T1000 (cell line): ENCODE measurements at regions not wholly inside any gene's neighbourhood (a gene's known extent, or its start where the extent isn't known, plus 50 kb on each side); places are given as distances from the start of the nearest gene placed in this dataset.

Experiments
- DNase-seq: peaks from one replicate; lab custom pipeline; 2025; ENCODE audit warnings: mixed read lengths; lab: John Stamatoyannopoulos, UW

DNA sequence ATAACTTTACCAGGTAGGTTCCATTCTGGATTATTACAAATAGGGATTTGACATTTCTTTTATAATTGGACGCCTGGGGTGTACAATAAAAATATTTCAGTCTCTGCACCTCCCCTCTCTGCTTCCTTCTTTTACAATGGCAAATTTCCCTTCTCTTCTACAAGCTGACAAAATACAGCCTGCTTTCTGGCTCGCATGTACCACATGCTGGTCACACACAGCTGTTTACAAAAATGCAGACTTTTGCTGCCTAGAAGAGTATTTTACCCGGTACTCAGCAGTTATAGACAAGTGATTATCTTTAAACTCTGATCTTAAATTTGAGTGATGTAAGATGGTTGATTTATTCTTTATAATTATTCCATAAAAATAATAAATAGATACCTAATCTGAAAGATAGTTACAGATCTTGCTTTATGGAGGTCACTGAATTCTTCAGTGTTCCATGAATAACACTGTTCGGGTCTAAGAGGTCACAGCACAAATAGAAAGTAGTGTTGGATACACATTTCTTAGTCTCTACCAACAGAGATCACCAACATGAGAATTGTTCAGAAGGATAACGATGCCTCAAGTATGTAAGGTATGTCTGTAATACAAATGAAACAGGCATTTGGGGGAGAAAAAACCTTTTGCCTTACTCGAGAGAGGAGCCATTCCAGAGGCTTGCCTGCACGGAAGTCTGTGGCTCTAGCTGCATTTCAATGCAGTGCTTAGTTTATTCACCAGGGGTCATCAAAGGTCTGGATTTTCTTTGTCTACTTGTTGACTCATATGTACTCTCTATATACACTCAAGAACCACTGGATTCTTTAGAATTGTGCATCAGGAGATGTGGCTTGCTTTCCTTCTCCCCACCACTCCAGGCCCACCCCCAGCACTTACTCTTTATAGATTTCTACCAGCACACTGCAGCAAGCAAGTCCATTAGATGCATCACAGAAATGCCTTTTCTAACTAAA lies 206.6 kb upstream of the RFX3 start:
- DNase-seq, result peak; percentile 9

DNA sequence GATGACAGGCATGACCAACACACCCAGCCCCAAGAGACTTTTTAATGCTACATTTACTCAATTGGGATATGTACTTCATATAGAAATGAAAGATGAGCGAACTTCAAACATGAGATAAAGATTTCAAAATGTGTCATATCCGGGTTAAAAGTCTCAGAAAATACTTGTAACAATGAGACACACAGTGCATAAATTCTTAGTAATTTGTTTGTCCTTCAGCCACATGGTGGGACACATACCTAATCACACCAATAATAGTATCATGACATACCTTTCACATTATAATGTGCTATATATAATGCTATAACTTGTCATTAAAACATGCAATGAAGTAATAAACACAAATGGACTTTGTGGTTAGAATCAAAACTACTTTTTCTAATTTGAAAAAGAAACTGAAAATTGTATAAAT lies 204.7 kb upstream of the RFX3 start:
- no peak for DNase-seq

DNA sequence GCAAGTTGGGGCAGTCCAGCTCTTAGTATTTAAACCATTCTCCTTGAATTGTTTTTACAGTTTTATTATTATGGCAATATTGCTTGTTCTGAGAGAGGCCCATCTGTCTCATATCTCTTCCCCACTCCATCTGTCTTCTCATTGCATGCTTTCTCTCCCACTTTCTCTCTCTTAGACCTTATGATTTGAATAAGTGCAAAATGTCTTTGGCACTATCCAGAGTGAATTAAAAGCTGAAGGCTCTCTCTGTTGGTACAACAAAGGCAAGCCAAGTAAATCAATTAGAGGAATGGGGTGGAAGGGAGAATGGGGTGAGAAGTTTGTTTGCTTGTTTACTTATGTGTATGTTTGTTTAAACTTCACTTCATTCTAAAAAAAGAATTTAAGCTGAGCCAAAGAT lies 195.3 kb upstream of the RFX3 start:
- DNase-seq, result no peak

DNA sequence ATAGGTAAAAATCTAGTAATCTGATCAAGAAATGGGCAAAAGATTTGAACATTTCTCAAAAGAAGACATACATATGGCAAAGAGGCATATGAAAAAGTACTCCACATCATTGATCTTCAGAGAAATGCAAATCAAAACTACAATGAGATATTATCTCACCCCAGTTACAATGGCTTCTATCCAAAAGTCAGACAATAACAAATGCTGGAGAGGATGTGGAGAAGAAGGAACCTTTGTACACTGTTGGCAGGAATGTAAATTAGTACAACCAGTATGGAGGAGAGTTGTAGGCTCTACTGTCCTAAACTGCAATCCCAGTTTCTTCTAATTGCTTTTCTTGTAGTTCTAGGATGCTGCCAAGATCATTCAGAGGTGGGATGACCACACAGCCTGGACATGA lies 193.5 kb upstream of the RFX3 start:
- no peak for DNase-seq

DNA sequence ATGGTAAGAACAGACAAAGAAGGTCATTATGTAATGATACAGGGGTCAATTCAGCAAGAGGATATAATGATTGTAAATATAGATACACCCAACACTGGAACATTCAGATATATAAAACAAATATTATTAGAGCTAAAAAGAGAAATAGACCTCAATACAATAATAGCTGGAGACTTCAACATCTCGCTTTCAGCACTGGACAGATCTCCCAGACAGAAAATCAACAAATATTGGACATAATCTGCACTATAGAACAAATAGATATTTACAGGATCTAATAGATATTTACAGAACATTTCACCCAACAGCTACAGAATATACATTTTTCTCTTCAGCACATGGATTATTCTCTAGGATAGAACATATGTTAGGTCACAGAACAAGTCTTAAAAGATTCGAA lies 190.6 kb upstream of the RFX3 start:
- no peak for DNase-seq

DNA sequence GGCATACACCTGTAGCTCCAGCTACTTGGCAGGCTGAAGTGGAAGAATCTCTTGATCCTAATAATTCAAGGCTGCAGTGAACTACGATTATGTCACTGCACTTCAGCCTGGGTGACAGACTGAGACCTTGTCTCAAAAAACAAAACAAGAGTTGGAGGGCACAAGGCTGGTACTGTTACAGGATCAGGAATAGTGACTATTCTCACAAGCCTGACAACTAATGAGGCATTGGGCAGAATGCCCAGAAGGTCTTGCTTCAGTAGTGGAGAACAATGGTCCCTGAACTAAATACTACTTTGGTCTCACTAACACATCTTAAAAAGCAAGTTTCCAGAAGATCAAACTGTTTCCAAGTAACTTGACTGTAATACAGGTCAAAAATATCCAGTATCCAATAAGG lies 182.9 kb upstream of the RFX3 start:
- no peak for DNase-seq

DNA sequence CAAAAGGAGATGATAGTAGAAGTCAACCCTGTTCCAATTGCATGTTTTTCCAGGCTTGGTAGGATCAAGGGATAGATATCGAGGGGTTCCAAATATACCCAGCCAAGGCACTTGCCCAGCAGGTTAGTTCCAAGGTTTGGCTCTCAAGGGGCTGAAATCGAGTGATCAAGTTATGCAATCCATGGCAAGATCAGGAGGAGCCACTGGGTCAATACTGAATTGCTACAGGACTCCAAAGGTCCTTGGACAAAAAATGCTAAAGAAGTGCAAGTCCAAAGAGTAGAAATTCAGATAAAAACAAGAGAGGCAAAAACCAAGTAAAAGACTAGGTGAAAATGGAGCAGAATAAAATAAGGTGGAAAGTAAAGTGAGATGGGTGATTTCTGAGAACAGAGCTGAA lies 179.1 kb upstream of the RFX3 start:
- no peak for DNase-seq

DNA sequence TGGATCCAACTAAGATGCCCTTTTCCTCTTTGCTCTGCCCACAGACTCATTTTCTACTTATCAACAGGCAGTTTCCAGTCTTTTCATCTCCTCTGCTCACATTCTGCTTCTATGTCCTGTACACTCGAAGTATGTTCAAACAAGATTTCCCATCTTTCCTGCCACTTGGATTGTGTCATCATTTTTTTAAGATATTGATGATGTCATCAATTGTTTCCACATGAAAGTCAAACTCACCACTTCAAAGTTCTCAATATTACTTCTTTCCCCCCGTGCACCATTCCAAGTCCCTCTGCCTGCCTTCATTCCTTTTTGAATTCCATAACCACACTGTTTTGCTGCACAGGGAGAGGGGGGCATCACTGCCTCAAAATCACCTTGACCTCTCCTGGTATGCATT lies 175.0 kb upstream of the RFX3 start:
- DNase-seq, result no peak

DNA sequence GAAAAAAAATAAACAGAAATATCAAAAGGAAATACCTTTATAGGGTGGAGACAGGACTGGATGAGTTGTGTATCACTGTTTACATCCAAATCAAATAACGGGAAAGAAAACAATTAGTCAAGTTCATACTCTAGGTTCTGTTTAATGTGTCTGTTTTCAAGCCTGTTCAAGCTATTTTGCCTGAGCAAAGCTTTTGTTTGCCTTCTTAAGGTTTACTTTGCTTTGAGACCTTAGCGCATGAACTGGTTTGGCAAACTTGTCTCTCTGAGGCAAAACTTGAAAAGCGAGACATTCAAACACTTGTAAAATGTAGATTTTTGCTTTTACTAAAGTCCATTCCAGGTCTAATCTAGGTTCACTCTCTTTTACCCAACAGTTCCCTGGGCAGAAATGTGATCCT lies 174.1 kb upstream of the RFX3 start:
- DNase-seq, result no peak

DNA sequence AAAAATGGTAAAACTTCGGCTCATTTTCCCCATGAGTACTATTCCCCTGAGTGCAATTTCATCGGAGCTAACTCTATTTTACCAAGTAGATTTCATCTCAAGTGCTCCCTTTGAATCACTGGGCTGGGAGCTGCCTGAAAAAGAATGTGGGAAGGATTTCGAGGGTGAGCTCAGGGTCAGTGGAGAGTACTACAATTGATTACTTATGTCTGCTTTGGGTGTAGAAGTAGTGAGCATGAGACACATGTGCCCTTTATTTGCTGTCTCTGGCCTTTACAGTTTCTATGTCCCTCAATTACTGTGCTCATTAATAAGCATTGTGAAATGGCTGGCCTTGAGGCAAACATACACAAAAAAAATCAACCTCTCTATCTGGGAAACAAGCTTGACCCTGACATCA lies 172.7 kb upstream of the RFX3 start:
- DNase-seq, result no peak

DNA sequence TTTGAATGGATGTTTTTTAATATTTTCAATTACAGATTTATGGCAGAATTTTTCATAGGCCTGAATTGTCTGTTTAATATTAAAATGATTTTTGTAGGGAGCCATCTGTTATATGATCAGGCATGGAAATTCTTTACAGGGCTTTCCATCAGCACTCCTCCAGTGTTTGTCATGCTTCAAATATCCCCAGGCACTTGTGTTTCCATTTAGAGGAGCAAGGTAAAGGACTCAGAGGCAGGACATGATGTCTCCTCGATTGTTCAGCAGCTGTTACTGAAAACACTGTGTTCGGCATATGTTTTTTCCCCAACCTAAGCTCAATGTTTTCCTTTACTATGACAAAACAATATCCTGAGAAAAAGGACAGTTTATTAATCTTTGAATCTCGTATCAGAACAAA lies 172.3 kb upstream of the RFX3 start:
- DNase-seq, result no peak

DNA sequence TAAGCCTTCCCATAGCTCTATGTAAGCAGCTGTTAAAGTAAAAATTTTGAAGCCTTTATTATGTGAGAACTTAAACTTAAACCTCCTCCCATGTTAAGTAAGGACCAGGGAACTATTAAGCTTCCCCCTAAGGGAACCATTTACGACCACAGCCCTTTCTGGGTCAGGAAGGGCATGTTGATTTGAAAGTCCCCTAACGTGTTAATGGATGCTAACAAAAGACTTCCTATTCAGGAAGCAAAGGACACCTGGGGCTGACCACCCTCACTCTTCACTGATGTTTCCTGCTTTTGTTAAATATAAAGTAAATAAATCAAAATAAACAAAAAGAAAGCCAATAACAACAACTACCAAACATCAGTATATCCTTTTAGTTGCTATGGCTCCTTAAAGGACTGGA lies 170.6 kb upstream of the RFX3 start:
- no peak for DNase-seq

DNA sequence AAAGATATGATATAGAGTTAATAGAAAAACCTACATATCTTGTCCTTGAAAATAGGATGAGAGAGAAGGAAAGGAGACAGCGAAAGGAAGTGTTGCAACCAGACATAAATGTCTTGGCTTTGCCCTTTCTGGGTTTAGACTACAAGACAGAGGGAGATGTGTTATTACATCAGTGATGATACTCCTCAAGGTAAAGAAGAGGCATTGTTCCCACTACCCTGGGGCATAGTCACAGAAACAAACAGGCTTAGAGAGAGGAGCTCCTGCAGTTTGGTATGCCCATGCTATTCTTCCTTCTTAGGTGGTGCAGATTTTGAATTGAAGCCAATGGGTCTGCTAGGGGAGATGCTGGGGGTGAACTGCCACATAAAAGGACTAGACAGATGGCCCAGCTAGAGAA lies 166.8 kb upstream of the RFX3 start:
- no peak for DNase-seq

DNA sequence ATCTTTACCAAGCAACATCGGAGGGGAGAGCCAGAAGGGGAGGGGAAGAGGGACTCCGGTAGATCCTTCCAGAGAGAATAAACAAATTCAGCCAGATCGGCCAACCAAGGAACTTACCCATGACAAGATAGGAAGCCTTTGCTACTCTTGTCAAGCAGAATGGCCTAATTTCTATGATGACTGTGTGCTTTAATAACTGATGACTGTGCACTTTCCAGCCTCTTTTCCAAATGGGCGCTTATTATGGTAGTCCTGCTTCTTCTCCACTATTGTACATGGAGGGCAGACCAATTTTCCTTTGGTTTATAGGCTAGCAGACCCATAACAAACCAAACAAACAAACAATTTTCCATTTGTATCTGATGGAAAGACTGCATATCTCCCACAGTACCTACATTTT lies 163.8 kb upstream of the RFX3 start:
- DNase-seq, result no peak

DNA sequence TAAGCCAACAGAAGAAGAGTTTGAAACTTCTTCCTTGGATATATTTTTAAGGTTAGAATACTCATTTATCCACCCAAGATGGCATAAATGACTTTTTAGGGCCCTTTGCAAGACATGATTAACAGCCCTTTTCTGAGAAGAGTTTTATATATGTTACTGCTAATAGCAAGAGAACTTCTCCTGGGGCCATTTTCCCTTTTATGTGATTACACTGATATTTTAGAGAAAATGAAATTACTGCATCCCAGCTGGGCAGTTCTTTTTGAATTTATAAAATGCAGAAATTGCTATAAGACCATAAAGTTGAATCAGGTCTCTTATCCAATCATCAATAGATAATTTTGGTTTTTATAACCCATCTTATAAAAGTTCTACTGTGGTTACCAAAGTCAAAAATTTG lies 161.3 kb upstream of the RFX3 start:
- no peak for DNase-seq

DNA sequence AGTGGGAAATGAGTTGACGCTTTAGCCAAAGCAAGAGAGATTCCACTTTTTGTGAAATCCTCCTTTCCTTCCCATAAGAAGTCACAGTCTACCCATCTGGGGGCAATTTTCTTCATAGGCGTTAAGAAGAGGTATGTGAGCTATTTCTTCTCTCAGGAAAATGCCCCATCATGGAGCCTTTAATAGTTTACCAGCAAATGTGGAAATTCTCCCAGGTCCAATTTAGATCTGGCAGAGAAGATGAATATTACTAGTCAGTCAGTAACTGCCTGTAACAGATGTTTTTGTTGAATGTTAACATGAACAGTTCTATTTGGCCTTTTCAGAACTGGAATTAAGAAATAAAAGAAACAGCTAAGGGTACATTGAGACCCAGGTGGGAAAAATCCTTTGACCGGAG lies 156.4 kb upstream of the RFX3 start:
- DNase-seq, result no peak

DNA sequence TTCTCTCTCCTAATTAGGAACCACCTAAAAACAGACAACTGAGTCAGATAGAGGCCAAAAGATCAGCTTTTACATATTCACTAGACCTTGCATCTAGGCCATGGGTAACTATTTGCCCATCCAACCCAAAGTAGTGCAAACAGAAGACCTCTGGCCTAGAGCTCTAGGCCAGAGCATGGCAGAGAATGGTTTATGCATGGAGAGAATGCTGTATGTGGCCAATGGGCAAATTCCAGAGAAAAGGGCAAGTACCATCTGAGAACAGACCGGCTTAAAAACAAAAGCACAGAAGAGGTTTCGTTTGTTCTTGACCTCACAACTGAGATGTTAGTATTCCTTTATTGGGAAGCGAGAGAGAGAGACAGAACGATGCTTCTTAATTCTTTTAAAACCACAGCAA lies 151.7 kb upstream of the RFX3 start:
- no peak for DNase-seq

DNA sequence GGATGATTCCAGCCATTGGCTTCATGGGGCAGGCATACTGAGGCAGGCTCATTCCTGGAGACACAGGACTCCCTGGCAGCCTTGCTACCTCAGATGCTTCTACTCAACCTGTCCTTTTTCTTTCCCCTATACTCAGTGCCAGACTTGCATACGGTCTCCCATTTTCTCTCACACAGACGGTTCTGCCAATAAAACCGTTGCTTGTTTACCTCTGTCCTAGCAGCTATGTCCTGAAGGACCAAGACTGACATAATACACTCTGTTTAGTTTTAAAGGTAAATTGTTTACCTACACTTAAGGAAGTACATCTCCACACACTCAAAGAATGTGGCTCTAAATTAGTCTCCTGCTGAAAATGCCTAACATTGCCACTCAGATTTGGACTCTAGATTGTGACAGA lies 151.0 kb upstream of the RFX3 start:
- no peak for DNase-seq

DNA sequence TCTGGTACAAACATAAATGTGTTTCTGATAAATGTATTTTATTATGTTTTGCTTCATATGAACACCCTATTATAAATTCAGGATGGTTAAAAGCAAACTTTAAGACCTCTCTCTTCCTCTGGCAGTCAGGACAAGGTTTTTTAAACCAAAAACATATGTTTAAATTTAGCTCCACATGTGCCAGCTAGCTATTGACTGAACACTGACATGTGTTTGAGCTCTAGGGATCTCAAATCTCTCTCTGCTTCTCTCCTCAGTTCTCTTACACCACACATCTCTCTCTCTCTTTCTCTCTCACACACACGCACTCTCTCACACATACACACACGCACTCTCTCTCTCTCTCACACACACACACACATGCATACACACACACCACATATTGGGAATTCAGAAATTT lies 150.1 kb upstream of the RFX3 start:
- DNase-seq, result no peak

DNA sequence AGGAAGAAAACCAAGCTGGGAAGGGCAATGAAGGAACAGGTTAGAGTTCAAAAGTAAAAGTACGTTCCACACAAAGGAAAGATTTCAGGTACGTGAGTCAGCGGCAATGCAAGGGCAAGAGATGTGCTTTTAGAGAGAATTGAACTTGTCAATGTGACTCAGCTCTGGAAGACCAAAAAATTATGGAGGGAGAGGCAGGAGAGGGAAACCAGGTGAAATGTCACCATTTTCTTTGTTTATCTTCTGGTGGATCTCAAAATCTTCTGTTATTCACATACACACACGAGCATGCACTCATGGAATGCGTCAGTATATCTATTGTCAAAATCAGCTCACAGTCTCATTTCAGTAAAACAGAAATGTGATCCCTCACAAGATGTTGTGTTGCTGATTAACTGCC lies 148.8 kb upstream of the RFX3 start:
- DNase-seq, result no peak

DNA sequence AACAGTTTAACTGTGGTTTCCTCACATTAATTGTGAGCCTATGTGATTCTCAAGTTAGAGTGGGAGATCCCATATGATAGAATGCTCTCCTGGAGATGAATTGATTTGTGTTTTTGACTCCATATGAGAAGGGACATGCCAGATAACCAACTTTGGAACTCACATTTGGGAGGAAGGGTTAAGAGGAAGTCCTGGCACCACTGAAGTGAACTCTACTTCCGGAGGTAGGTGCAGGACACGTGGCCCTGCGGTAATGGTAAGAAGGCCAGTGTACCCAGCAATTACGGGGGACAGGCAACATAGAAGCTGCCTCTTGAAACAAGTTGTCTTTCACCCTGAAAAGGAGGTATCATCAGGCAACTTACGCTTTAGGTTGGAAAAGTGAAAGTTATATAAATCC lies 146.6 kb upstream of the RFX3 start:
- no peak for DNase-seq

DNA sequence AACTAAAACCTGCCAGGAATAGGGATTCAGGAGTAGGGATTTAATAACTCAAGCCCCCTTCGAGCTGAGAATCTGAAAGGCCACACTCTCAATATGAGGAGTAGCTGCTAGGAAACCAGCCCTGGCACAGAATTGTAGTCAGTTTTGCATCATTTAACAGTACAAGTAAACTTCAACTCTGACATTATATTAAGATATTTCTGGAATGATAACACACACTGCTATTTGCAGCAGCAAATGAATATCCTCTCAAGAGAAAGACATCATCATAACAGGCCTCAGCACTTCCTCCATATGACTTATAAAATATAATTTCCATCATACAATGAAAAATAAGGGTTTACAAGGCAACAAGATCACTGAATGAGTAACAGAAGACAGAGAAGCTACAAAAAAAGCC lies 138.2 kb upstream of the RFX3 start:
- no peak for DNase-seq

DNA sequence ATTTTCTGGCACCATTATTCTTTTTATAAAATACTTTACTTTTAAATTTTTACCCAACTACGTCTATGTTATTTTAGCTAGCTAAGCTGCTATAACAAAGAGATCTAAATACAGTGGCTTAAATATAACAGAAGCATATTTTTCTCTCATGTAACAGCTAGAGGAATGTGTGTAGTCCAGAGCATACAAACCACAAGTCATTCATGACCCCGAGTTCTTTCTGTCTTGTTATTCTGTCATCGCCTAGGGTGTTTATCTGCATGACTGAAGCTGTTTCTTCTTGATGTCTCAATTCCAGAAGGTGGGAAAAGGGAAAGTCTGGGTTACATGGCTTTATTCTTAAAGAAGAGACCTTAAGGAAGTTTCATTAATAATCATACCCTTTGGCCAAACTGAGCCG lies 136.9 kb upstream of the RFX3 start:
- no peak for DNase-seq

DNA sequence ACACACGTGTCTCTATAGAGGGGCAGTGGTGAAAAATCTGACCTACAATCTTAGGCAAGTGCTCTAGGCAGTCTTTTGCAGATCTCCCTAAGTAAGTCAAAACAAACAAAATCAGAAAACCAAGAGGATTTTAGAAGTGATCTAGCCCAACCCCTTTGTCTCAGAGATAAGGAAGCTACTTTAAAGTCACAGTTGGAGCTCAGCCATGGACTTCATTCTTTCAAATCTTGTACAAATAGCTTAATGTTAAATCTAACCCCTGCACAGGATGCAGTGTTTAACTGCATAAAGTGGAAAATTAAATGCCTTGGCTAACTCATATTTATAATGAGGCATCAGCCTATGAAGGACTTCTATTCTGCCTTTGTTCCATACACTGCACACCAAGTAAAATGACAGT lies 135.1 kb upstream of the RFX3 start:
- DNase-seq, result no peak
